GM06990 (cell line): ENCODE measurements at regions not wholly inside any gene's neighbourhood (a gene's known extent, or its start where the extent isn't known, plus 50 kb on each side); places are given as distances from the start of the nearest gene placed in this dataset.

Experiments used
- DNase-seq: peaks from one replicate; pipeline ENCODE4 v3.0.0-alpha.2; 2011; ENCODE audit not compliant: insufficient read length; ENCODE audit errors: extremely low read depth
- H3K27me3 ChIP-seq: replicated peaks from 2 replicates; pipeline ENCODE4 v1.6.0; 2011; ENCODE audit warnings: low read length; ENCODE audit not compliant: control insufficient read depth, insufficient read depth
- H3K36me3 ChIP-seq: 2 replicates; pipeline ENCODE4 v1.5.1; 2011; ENCODE audit warnings: low read length; ENCODE audit not compliant: control insufficient read depth, insufficient read depth
- H3K4me3 ChIP-seq: replicated peaks from 2 replicates; pipeline ENCODE4 v1.5.1; 2011; ENCODE audit warnings: low read depth, mild to moderate bottlenecking, control low read depth, low read length
- TF ChIP-seq, protein P1 (sequence below): IDR thresholded peaks from 2 replicates; pipeline ENCODE4 v1.5.1; 2011; ENCODE audit warnings: low read length, control low read depth, mild to moderate bottlenecking, inconsistent platforms; ENCODE audit not compliant: insufficient read depth, poor library complexity, severe bottlenecking

DNA sequence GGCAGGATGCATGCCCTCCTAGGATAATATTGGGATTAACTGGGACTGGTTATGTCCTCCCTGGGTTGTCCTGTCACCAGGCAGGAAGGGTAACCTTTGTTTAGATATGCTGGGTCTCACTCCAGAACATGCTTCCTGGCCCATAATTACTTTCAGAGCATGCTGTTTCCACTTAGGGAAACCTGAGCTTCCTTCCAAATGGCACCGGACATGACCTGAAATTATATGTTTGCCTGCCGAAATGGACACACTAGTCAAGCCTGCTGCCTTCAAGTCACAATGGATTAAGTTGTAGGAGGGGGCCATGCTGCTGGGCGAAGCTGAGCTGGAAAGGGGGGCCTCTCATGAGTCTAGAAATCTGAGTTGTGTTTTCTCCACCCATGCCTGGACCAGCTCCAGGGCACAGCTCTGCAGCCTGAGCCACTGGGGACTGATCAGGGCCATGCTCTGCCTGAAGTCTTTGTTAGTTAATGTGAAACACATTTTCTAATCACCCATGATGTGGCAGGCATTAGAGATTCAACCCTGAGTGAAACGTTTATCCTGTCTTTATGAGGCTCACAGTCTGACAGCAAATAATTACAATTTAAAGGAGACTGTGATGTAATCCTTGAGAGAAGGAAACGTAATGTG is 273.3 kb downstream of the TNS1 start:
- TF ChIP-seq, protein P1, sequence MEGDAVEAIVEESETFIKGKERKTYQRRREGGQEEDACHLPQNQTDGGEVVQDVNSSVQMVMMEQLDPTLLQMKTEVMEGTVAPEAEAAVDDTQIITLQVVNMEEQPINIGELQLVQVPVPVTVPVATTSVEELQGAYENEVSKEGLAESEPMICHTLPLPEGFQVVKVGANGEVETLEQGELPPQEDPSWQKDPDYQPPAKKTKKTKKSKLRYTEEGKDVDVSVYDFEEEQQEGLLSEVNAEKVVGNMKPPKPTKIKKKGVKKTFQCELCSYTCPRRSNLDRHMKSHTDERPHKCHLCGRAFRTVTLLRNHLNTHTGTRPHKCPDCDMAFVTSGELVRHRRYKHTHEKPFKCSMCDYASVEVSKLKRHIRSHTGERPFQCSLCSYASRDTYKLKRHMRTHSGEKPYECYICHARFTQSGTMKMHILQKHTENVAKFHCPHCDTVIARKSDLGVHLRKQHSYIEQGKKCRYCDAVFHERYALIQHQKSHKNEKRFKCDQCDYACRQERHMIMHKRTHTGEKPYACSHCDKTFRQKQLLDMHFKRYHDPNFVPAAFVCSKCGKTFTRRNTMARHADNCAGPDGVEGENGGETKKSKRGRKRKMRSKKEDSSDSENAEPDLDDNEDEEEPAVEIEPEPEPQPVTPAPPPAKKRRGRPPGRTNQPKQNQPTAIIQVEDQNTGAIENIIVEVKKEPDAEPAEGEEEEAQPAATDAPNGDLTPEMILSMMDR: no peak
- DNase-seq: no peak
- Histone ChIP-seq H3K27me3 (peaks cover 3% of the 10 kb centered on the region), H3K36me3 (no peaks in the 10 kb centered on the region), H3K4me3 (no peak overlapping the region)

DNA sequence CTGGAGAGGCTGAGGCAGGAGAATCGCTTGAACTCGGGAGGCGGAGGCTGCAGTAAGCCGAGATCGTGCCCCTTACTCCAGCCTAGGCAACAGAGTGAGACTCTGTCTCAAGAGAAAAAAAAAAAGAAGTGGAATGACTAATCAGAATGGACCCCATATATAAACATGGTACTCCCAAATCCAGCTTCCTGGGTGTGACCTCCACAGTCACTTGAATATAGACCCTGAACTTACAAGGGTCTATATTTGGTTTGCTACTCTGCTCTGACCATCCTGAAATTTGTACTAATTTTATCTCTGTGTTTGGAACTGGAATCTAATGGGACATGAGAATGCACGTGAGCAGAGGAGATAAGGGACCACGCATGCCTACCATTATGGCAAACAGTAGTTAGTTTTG is 275.0 kb downstream of the TNS1 start:
- Histone ChIP-seq H3K4me3 (no peak overlapping the region), H3K27me3 (peaks cover 2% of the 10 kb centered on the region), H3K36me3 (no peaks in the 10 kb centered on the region)
- TF ChIP-seq, protein P1: no peak
- no peak for DNase-seq

DNA sequence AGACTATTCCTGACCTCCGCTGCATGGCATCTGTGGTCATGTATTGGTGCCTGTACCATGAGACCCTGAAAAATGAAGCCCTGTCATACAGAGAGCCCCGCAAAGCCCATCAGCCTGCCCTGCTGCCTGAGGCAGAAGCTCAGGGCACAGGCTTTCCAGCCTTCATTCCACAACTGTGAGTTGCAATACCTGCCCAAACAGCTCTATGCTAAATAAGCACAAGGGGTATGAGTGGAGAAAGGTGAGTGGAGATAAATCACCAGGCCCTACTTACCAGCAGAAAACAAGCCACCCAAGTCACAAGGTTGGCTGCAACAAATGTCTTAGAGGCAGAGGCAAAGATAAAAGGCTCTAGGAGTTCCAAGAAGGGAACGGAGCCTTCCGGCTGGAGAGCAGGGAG is 277.4 kb downstream of the TNS1 start:
- TF ChIP-seq, protein P1: no peak
- H3K36me3 ChIP-seq: no peaks in the 10 kb centered on the region
- no peak overlapping the region for H3K4me3 ChIP-seq
- no peaks in the 10 kb centered on the region for H3K27me3 ChIP-seq
- no peak for DNase-seq

DNA sequence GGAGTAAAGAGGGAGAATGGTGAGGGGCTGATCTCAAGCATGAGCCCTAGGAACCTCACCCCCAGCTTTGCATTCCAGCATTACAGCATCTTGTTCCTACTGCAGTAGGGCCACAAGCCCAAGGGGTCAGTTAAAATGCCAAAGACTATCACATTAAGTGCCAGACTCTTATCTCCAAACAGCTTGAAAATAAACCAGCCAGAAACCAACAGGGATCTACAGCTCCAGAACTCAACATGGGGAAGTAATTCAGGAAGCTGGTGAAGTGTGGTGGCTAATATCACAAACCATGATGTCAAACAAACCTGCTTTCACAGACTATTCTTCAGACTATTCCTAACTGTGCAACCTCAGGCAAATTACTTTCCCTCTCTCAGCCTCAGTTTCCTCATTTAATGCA is 278.3 kb downstream of the TNS1 start:
- H3K36me3 ChIP-seq: no peaks in the 10 kb centered on the region
- no peak overlapping the region for H3K4me3 ChIP-seq
- TF ChIP-seq, protein P1: no peak
- no peak for DNase-seq
- H3K27me3 ChIP-seq: no peaks in the 10 kb centered on the region

DNA sequence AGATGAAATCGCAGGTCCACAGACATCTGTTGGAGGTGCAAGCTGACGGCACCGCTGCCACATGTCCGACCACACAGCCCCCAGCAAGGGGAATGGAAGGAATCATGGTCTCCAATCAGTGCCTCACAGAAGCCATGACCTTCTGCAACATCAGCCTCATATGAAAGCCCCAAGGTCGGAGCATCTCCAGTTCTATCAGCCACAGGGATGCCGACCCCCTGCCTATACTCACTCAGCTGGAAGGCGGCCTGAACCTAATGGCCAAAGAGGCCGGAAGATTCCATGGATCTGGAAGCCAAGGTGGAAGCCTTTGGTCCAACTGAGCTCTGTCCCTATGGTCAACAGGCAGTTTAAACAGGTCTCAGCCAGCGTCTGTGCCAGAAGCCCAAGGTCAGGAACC is 278.8 kb downstream of the TNS1 start:
- Histone ChIP-seq H3K36me3 (no peaks in the 10 kb centered on the region), H3K4me3 (no peak overlapping the region), H3K27me3 (no peaks in the 10 kb centered on the region)
- DNase-seq: no peak
- TF ChIP-seq, protein P1: no peak

DNA sequence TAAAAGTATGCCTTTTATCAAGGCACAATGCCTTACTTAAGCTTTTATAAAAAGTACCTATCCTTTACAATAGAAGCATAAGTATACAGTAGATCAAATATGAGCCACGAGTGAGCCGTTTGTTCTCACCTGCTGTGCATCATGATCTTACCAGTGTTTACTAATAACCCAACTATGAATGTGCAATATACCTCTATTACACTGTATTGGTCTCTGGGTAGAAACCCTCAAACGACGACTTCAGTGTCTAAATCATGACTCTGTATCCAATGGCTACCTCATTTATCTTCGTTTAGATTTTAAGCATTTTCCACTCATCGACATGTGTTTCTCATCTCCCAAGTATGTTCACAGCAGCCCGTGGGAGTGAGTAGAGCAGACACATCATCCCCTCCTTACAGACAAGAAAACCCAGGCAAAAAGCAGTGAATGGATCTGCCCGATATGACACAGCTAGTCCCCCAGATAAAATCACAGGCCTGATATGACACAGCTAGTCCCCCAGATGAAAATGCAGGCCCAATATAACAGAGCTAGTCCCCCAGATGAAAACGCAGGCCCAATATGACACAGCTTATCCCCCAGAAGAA is 279.8 kb downstream of the TNS1 start:
- H3K36me3 ChIP-seq: no peaks in the 10 kb centered on the region
- H3K4me3 ChIP-seq: no peak overlapping the region
- TF ChIP-seq, protein P1: no peak
- H3K27me3 ChIP-seq: no peaks in the 10 kb centered on the region
- DNase-seq: no peak
